GM19351 (cell line): ENCODE measurements at regions not wholly inside any gene's neighbourhood (a gene's known extent, or its start where the extent isn't known, plus 50 kb on each side); places are given as distances from the start of the nearest gene placed in this dataset.
"Not testable (repeated sequence)": the region's sequence is repeated elsewhere in the genome, so short reads cannot be mapped to it uniquely, and the experiment has no call there.

Experiments
- ATAC-seq: cut with Tn5 transposase; IDR thresholded peaks from one replicate; pipeline ENCODE4 v1.9.1; 2021; ENCODE audit warnings: mild to moderate bottlenecking, moderate library complexity; ENCODE audit not compliant: unreplicated experiment

DNA sequence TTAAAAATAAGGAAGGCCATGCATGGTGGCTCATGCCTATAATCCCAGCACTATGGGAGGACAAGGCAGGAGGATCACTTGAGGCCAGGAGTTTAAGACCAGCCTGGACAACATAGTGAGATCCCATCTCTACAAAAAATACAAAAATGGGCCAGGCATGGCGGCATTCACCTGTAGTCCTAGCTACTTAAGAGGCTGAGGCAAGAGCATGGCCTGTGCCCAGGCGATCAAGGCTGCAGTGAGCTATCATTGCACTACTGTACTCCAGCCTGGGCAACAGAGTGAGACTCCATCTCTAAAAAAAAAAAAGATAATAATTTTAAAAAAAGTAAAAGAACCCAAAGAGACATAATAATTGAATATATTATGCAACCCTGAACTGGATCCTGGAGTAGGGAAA, 83.6 kb upstream of the ZNF423 start:
- ATAC-seq: no peak

DNA sequence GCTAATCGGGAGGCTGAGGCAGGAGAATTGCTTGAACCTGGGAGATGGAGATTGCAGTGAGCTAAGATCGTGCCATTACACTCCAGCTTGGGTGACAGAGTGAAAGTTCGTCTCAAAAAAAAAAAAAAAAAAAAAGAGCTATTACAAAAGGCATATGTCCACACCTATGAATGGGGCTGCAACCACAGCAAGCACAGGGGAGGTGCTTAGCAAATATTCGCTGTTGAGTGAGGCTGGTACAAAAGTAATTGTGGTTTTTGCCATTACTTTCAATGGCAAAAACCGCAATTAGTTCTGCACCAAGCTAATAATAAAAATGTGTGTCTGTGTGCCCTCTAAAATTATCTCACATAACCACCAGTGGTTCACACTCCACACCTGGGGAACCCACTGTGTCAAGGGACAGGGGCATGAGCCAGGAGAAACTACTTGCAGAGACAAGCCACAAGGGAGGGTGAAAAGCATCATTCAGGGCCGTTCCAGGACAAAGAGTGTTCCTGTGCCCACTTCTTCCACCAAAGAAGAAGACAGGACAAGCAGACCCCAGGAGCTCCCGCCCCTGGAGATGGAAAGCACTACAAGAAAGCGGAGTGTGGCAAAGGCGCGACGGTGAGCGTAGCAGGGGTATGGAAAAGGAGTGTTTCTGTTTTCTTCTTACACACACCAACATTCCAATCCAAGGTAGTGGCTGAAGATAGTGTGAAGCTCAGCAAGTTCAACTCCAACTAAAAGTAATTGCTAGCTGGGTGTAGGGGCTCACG, 84.4 kb upstream of the CNEP1R1 start:
- ATAC-seq: no peak

DNA sequence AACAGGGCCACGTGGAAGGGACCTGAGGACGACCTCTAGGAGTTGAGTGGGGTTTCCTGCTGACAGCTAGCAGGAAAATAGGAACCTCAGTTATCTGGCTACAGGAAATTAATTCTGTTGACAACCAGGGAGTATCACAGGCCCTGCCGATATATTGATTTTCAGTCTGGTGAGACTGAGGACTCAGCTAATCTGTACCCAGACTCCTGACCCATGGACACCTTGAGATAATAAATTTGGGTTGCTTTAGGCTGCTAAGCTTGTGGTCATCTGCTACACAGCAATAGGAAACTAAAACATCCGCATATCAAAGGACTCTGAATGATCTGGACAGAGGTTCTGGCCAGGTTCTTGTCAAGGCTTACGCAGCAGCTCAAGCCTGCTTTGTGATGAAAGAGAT, 80.8 kb upstream of the CNEP1R1 start:
- no peak for ATAC-seq

- ATAC-seq: no peak
Measured at GRCh38 chr16:49947907-49948678, 76.9 kb upstream of the CNEP1R1 start.

- no peak for ATAC-seq
Measured at GRCh38 chr16:49951574-49952195, 73.3 kb upstream of the CNEP1R1 start.

DNA sequence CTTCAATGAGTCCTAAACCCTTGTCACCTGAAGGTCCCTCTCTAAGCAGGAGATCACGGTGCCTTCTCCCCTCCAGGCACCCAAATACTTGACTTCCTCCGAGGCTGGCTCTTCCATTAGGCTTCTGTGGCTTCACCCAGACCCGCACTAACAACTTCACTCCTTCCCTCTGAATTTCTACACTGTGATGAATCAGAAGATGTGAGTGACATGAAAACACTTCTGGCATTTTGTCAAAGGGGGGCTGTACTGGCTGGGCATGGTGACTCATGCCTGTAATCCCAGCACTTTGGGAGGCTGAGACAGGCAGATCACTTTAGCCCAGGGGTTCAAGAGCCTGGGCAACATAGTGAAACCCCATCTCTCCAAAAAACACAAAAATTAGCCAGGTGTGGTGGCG, 72.6 kb upstream of the CNEP1R1 start:
- ATAC-seq: no peak

DNA sequence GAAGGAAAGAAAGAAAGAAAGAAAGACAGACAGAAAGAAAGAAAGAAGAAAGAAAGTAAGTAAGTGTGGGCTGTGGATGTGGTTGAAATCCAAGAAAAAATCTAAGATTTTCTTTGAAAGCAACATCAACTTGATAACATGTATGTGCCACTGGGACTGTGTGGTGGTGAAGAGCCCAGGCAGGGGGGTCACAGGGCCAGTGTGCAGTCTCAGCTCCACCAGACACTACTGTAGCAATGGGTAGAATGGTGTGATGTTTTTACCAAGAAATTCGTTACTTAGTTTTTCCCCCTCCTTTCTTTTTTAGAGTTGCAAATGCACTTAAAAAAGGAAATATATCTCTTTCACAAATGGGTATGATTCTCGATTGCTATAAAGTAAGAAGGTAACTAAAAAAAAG, 71.9 kb upstream of the CNEP1R1 start:
- ATAC-seq: no peak

GRCh38 chr16:49955858-49956257, 69.2 kb upstream of the CNEP1R1 start:
- ATAC-seq: no peak

DNA sequence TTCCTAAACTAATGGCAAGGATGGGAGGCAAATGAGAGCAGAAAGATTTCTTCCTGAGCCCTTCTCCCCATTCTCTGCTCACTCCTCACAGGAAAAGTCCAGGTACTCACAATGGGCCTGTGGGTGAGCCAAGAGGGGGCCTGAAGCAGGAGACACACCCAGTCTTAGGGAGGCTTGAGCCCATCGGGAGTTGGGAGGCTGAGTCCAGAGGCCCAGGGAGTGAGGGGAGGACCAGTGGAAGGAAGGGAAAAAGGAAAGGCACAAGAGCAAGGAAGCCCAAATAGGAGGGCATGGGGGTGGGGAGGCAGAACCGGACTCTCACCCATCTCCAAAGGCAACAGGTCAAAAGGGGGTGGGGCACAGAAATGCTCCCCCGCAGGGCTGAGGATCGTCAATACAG, 68.1 kb upstream of the CNEP1R1 start:
- no peak for ATAC-seq

DNA sequence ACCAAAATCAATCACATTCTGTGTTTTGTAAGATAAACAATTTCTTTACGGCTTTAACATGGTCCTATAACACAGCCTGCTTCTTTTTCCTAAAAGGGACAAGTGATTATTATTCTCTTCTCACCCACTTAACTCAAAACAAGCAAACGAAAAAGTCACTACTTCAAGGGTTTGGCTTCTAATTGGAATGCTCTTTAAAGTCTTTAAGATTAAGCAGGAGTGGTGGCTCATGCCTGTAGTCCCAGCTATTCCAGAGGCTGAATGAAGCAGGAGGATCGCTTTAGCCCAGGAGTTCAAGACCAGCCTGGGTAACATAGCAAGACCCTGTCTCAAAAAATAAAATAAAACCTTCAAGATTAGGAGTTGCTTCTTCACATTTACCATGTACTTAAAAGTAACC, 66.6 kb upstream of the CNEP1R1 start:
- no peak for ATAC-seq

DNA sequence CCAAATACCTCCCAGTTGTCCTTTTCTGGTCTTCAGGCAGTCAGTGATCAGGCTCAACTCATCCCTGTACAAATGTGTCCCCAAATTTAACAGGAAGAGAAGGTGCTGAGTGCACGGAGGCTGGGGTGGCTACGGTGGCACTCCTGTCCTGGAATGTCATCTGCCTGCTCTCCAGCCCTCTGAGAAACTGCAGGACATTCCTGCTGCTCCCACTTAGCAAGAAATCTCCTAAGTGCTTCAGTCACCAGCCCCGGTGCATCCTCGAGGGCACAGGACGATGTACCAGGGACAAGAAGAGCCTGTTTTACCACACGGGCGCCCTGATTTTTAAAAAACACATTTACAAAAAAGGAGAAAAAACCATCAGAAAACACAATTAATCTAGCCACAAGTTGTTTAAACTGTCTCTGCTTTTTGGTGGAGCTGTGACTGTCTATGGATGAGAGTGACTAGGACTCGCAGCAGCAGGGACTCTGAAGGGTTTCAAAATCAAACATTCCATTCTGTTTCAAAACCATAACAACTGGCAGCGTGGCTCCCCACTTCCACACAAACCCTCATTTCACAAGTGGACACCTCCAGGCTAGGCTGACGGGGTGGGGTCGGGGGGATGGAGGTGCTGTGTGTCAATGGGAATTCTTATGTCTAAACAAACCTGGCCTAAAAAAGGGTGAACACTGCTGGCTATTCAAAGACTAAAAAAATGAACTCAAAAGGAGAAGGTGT, 65.3 kb upstream of the CNEP1R1 start:
- no peak for ATAC-seq

GRCh38 chr16:49961089-49961488, 63.9 kb upstream of the CNEP1R1 start:
- no peak for ATAC-seq

DNA sequence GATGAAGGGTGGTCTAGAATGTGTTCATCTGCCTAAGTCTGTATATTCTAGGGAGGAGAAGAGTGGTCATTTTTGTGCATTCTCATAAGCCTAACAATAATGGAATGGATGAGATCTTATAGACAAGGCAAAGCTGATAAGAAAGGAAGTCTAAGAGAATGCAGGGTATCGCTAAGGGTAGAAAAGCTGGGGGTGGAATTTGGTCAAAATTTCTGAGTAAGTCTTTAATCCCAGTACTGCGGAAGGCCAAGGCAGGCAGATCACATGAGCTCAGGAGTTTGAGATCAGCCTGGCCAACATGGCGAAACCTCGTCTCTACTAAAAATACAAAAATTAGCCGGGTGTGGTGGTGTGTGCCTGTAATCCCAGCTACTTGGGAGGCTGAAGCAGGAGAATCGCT, 62.5 kb upstream of the CNEP1R1 start:
- not testable (repeated sequence) for ATAC-seq

DNA sequence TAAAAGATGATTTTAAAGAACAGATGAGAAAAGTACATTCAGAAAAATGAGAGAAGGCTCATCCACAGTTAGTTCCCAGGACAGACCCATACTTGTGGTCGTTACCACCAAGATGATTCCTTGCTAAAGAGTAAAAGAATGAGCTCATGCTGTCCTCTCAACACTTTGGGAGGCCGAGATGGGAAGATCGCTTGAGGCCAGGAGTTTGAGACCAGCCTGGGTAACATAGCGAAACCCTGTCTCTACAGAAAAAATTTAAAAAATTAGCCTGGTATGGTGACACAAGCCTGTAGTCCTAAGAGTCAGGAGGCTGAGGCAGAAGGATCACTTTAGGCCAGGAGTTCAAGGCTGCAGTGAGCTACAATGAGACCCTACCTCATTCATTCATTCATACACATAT, 60.7 kb upstream of the CNEP1R1 start:
- no peak for ATAC-seq

GRCh38 chr16:49964973-49965372, 60.1 kb upstream of the CNEP1R1 start:
- no peak for ATAC-seq

DNA sequence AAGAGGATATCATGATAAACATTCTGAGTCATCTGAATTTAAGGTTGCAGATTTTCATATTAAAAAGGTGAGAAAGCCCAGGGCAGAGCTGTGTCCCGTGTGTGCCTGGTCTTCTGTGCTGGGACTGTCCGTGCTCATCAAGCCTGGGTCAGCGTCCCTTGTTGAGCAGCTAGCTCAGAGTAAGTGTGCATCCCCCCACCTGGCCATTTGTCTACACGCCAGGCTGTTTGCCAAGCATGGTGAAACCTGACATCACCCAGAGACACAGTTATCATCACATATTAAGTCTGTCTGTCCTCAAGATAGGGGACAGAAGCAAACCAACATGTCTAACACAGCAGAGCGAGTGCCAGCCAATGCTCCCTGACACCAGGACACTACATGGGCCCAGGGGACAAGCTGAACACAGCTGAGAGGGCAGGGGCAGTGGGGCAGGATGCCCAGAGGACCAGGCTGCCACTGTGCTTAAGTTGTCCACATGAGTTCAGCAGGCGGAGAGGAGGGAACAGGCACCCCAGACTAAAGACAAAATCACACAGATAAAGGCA, 57.9 kb upstream of the CNEP1R1 start:
- no peak for ATAC-seq

GRCh38 chr16:49969091-49970030, 55.7 kb upstream of the CNEP1R1 start:
- ATAC-seq: no peak

DNA sequence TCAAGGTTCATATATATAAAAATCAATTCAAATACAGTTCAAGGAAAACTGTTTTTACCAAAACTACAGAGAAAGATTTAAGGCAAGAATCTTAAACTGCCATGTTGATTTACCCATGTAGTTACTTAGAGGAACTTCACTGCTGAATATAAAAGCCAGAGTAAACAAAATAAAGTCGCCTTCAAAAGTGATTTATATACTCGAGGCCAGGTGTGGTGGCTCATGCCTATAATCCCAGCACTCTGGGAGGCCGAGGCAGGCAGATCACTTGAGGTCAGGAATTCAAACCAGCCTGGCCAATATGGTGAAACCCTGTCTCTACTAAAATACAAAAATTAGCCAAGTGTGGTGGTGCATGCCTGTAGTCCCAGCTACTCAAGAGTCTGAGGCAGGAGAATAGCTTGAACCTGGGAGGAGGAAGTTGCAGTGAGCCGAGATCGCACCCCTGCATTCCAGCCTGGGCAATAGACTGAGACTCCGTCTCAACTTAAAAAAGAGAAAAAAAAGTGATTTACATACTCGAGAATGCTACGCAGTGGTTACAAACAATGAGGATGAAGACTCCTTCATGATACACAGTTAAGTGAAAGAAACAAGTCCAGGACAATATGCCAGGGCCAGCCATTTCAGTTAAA, 54.1 kb upstream of the CNEP1R1 start:
- no peak for ATAC-seq

- ATAC-seq: no peak
Measured at GRCh38 chr16:49972280-49972679, 52.7 kb upstream of the CNEP1R1 start.
